ENCODE measurements at regions not wholly inside any gene's neighbourhood (a gene's known extent, or its start where the extent isn't known, plus 50 kb on each side); places are given as distances from the start of the nearest gene placed in this dataset.

DNA sequence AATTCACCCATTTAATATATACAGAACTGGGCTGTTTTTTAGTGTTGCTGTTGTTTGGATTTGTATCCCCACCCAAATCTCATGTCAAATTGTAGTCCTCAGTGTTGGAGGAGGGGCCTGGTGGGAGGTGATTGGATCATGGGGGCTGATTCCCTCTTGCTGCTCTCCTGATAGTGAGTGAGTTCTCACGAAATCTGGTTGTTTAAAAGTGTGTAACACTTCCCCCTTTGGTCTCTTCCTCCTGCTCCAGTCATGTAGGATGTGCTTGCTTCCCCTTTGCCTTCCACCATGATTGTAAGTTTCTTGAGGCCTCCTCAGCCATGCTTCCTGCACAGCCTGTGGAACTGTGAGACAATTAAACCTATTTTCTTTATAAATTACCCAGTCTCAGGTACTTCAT is 141.6 kb upstream of the AADAT start:
- no peak for TF ChIP-seq TCF7L2 (IDR thresholded peaks at IDR 0.05; ENCODE audit: low read depth, low read length)
- TF ChIP-seq, protein P1, sequence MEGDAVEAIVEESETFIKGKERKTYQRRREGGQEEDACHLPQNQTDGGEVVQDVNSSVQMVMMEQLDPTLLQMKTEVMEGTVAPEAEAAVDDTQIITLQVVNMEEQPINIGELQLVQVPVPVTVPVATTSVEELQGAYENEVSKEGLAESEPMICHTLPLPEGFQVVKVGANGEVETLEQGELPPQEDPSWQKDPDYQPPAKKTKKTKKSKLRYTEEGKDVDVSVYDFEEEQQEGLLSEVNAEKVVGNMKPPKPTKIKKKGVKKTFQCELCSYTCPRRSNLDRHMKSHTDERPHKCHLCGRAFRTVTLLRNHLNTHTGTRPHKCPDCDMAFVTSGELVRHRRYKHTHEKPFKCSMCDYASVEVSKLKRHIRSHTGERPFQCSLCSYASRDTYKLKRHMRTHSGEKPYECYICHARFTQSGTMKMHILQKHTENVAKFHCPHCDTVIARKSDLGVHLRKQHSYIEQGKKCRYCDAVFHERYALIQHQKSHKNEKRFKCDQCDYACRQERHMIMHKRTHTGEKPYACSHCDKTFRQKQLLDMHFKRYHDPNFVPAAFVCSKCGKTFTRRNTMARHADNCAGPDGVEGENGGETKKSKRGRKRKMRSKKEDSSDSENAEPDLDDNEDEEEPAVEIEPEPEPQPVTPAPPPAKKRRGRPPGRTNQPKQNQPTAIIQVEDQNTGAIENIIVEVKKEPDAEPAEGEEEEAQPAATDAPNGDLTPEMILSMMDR (IDR thresholded peaks at IDR 0.05 in 2 of 3, conservative IDR thresholded peaks at IDR 0.05 in 1 of 3; ENCODE audit: insufficient read depth in 2 of 3, low read depth in 1 of 3, low read length in 3 of 3): no peak
- TF ChIP-seq, protein P2, sequence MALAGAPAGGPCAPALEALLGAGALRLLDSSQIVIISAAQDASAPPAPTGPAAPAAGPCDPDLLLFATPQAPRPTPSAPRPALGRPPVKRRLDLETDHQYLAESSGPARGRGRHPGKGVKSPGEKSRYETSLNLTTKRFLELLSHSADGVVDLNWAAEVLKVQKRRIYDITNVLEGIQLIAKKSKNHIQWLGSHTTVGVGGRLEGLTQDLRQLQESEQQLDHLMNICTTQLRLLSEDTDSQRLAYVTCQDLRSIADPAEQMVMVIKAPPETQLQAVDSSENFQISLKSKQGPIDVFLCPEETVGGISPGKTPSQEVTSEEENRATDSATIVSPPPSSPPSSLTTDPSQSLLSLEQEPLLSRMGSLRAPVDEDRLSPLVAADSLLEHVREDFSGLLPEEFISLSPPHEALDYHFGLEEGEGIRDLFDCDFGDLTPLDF (CRISPR knock-in tag; IDR thresholded peaks at IDR 0.05): no peak
- TF ChIP-seq SRF (CRISPR knock-in tag; IDR thresholded peaks at IDR 0.05): no peak
- TF ChIP-seq CEBPB (tag; IDR thresholded peaks at IDR 0.05): no peak
- TF ChIP-seq BHLHE40 (IDR thresholded peaks at IDR 0.05; ENCODE audit: low read length): no peak
- no peak for TF ChIP-seq FOXK1 (CRISPR knock-in tag; IDR thresholded peaks at IDR 0.05; ENCODE audit: borderline replicate concordance)
- no peak for TF ChIP-seq ZNF239 (CRISPR knock-in tag; IDR thresholded peaks at IDR 0.05)
- TF ChIP-seq ZBTB17 (CRISPR knock-in tag; IDR thresholded peaks at IDR 0.05): no peak
- TF ChIP-seq SMC3 (conservative IDR thresholded peaks at IDR 0.05; ENCODE audit: insufficient read depth, low read depth, low read length): no peak
- no peak for TF ChIP-seq KAT7 (CRISPR knock-in tag; IDR thresholded peaks at IDR 0.05; ENCODE audit: borderline replicate concordance)
- no peak for TF ChIP-seq TEAD4 (IDR thresholded peaks at IDR 0.05; ENCODE audit: low read length)
- TF ChIP-seq TEAD4 (CRISPR knock-in tag; IDR thresholded peaks at IDR 0.05; ENCODE audit: borderline replicate concordance): no peak
- no peak for TF ChIP-seq ASH1L (IDR thresholded peaks at IDR 0.05; ENCODE audit: borderline replicate concordance, low read depth, partially characterized antibody)
- TF ChIP-seq, protein P3, sequence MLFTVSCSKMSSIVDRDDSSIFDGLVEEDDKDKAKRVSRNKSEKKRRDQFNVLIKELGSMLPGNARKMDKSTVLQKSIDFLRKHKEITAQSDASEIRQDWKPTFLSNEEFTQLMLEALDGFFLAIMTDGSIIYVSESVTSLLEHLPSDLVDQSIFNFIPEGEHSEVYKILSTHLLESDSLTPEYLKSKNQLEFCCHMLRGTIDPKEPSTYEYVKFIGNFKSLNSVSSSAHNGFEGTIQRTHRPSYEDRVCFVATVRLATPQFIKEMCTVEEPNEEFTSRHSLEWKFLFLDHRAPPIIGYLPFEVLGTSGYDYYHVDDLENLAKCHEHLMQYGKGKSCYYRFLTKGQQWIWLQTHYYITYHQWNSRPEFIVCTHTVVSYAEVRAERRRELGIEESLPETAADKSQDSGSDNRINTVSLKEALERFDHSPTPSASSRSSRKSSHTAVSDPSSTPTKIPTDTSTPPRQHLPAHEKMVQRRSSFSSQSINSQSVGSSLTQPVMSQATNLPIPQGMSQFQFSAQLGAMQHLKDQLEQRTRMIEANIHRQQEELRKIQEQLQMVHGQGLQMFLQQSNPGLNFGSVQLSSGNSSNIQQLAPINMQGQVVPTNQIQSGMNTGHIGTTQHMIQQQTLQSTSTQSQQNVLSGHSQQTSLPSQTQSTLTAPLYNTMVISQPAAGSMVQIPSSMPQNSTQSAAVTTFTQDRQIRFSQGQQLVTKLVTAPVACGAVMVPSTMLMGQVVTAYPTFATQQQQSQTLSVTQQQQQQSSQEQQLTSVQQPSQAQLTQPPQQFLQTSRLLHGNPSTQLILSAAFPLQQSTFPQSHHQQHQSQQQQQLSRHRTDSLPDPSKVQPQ (CRISPR knock-in tag; IDR thresholded peaks at IDR 0.05; ENCODE audit: borderline replicate concordance): no peak

Data from K562 (cell line).